ENCODE measurements at regions not wholly inside any gene's neighbourhood (a gene's known extent, or its start where the extent isn't known, plus 50 kb on each side); places are given as distances from the start of the nearest gene placed in this dataset.

DNA sequence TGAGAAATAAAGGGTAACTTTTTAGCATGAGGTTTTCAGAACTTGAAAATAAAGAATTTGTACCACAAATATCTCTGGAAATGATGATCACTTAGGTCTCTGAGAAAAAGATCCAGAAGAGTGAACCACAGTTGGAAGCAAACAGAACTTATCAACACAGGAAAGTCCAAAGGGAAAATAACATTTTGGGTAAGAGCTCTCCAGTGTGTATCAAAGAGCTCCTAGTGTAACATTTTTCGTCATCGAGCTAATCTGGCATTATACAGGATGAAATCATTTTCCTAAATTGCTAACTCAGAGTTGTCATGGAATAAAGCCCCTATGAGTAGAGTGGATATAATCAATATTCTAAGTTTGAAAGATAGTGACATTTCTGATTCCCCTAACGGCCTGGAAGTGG is 104.0 kb downstream of the LMO4 start:
- CTCF ChIA-PET: no interaction called here
- TF ChIP-seq SP1 (IDR thresholded peaks at IDR 0.05; ENCODE audit: low read depth, low read length) (no peak), MYC (IDR thresholded peaks at IDR 0.05; ENCODE audit: insufficient read depth, insufficient read length, insufficient replicate concordance, low read length, severe bottlenecking) (no peak), CREB1 (IDR thresholded peaks at IDR 0.05; ENCODE audit: low read depth) (no peak), CHD1 (IDR thresholded peaks at IDR 0.05; ENCODE audit: low read depth, low read length) (no peak), STAT1 (conservative IDR thresholded peaks at IDR 0.05) (no peak), RELA (IDR thresholded peaks at IDR 0.05; ENCODE audit: borderline replicate concordance, partially characterized antibody) (no peak), CHD2 (IDR thresholded peaks at IDR 0.05; ENCODE audit: borderline replicate concordance, low read depth, low read length) (no peak), FOS (IDR thresholded peaks at IDR 0.05; ENCODE audit: borderline replicate concordance, extremely low read depth, insufficient read length) (no peak), NFIC (IDR thresholded peaks at IDR 0.05; ENCODE audit: low read depth, low read length) (no peak)
- TF ChIP-seq, protein P1, sequence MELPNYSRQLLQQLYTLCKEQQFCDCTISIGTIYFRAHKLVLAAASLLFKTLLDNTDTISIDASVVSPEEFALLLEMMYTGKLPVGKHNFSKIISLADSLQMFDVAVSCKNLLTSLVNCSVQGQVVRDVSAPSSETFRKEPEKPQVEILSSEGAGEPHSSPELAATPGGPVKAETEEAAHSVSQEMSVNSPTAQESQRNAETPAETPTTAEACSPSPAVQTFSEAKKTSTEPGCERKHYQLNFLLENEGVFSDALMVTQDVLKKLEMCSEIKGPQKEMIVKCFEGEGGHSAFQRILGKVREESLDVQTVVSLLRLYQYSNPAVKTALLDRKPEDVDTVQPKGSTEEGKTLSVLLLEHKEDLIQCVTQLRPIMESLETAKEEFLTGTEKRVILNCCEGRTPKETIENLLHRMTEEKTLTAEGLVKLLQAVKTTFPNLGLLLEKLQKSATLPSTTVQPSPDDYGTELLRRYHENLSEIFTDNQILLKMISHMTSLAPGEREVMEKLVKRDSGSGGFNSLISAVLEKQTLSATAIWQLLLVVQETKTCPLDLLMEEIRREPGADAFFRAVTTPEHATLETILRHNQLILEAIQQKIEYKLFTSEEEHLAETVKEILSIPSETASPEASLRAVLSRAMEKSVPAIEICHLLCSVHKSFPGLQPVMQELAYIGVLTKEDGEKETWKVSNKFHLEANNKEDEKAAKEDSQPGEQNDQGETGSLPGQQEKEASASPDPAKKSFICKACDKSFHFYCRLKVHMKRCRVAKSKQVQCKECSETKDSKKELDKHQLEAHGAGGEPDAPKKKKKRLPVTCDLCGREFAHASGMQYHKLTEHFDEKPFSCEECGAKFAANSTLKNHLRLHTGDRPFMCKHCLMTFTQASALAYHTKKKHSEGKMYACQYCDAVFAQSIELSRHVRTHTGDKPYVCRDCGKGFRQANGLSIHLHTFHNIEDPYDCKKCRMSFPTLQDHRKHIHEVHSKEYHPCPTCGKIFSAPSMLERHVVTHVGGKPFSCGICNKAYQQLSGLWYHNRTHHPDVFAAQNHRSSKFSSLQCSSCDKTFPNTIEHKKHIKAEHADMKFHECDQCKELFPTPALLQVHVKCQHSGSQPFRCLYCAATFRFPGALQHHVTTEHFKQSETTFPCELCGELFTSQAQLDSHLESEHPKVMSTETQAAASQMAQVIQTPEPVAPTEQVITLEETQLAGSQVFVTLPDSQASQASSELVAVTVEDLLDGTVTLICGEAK (IDR thresholded peaks at IDR 0.05; ENCODE audit: borderline replicate concordance): no peak
- TF ChIP-seq, protein P2, sequence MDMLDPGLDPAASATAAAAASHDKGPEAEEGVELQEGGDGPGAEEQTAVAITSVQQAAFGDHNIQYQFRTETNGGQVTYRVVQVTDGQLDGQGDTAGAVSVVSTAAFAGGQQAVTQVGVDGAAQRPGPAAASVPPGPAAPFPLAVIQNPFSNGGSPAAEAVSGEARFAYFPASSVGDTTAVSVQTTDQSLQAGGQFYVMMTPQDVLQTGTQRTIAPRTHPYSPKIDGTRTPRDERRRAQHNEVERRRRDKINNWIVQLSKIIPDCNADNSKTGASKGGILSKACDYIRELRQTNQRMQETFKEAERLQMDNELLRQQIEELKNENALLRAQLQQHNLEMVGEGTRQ (IDR thresholded peaks at IDR 0.05; ENCODE audit: borderline replicate concordance, low read depth, low read length): no peak
- TF ChIP-seq, protein P3, sequence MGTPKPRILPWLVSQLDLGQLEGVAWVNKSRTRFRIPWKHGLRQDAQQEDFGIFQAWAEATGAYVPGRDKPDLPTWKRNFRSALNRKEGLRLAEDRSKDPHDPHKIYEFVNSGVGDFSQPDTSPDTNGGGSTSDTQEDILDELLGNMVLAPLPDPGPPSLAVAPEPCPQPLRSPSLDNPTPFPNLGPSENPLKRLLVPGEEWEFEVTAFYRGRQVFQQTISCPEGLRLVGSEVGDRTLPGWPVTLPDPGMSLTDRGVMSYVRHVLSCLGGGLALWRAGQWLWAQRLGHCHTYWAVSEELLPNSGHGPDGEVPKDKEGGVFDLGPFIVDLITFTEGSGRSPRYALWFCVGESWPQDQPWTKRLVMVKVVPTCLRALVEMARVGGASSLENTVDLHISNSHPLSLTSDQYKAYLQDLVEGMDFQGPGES (IDR thresholded peaks at IDR 0.05): no peak
- TF ChIP-seq, protein P4, sequence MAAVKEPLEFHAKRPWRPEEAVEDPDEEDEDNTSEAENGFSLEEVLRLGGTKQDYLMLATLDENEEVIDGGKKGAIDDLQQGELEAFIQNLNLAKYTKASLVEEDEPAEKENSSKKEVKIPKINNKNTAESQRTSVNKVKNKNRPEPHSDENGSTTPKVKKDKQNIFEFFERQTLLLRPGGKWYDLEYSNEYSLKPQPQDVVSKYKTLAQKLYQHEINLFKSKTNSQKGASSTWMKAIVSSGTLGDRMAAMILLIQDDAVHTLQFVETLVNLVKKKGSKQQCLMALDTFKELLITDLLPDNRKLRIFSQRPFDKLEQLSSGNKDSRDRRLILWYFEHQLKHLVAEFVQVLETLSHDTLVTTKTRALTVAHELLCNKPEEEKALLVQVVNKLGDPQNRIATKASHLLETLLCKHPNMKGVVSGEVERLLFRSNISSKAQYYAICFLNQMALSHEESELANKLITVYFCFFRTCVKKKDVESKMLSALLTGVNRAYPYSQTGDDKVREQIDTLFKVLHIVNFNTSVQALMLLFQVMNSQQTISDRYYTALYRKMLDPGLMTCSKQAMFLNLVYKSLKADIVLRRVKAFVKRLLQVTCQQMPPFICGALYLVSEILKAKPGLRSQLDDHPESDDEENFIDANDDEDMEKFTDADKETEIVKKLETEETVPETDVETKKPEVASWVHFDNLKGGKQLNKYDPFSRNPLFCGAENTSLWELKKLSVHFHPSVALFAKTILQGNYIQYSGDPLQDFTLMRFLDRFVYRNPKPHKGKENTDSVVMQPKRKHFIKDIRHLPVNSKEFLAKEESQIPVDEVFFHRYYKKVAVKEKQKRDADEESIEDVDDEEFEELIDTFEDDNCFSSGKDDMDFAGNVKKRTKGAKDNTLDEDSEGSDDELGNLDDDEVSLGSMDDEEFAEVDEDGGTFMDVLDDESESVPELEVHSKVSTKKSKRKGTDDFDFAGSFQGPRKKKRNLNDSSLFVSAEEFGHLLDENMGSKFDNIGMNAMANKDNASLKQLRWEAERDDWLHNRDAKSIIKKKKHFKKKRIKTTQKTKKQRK (IDR thresholded peaks at IDR 0.05; ENCODE audit: low read depth, low read length): no peak
- TF ChIP-seq, protein P5, sequence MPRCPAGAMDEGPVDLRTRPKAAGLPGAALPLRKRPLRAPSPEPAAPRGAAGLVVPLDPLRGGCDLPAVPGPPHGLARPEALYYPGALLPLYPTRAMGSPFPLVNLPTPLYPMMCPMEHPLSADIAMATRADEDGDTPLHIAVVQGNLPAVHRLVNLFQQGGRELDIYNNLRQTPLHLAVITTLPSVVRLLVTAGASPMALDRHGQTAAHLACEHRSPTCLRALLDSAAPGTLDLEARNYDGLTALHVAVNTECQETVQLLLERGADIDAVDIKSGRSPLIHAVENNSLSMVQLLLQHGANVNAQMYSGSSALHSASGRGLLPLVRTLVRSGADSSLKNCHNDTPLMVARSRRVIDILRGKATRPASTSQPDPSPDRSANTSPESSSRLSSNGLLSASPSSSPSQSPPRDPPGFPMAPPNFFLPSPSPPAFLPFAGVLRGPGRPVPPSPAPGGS (IDR thresholded peaks at IDR 0.05; ENCODE audit: borderline replicate concordance, insufficient read depth, low read depth, low read length, poor library complexity, severe bottlenecking): no peak

More for the DNA sequence above, 104.0 kb downstream of the LMO4 start:
- in situ Hi-C loops (cut with MboI) (no loop called here), intact Hi-C loops (cut with micrococcal nuclease; ENCODE audit: unreplicated experiment) (no loop called here)
- no peaks in the 10 kb centered on the region for H3K9me3 ChIP-seq (replicated peaks; ENCODE audit: control insufficient read depth, insufficient read depth, low read length)
- no peaks in the 10 kb centered on the region for H3K36me3 ChIP-seq (ENCODE audit: control insufficient read depth in 2 of 2, insufficient read depth in 2 of 2, low read length in 1 of 2)
- no peak overlapping the region for H3K4me3 ChIP-seq
- ChIA-PET POLR2A (no interaction called here), RAD21 (ENCODE audit: unreplicated experiment) (no interaction called here), SMC1A (ENCODE audit: uncharacterized antibody, unreplicated experiment) (no interaction called here)
- DNase-seq (ENCODE audit: low read depth, low spot score): no peak
- BruUV-seq (replicated peaks): no TSS peak
- FAIRE-seq: no peak
- H3K27me3 ChIP-seq (replicated peaks in 1 of 2; ENCODE audit: control insufficient read depth in 2 of 2, insufficient read depth in 2 of 2, low read length in 1 of 2): no peaks in the 10 kb centered on the region
- H3K4me1 ChIP-seq (ENCODE audit: control insufficient read depth, insufficient read depth, low read length): peaks cover 8% of the 10 kb centered on the region; the same call in 1 of the 2 replicates
- no peak overlapping the region for H3K4me2 ChIP-seq (ENCODE audit: control insufficient read depth, insufficient read depth)
- no peak overlapping the region for H2AFZ ChIP-seq (ENCODE audit: control insufficient read depth, low read depth, low read length)
- no peak overlapping the region for H3K27ac ChIP-seq (ENCODE audit: control insufficient read depth, insufficient read depth)
- 79% methylated on average over 3 of the region's 3 CpGs for WGBS (ENCODE audit: insufficient coverage, insufficient replicate concordance, low lambda C conversion rate, missing lambda C conversion rate)
- no peaks in the 10 kb centered on the region for H3K79me2 ChIP-seq (ENCODE audit: control insufficient read depth, insufficient read depth, low read length)
- H3K9ac ChIP-seq (ENCODE audit: control insufficient read depth, insufficient read depth, low read length): no peak overlapping the region
- ATAC-seq: no peak
- no peaks in the 10 kb centered on the region for H4K20me1 ChIP-seq (ENCODE audit: control insufficient read depth, insufficient read depth)

All from GM12878 (cell line).